GM12864 (cell line): ENCODE measurements at regions not wholly inside any gene's neighbourhood (a gene's known extent, or its start where the extent isn't known, plus 50 kb on each side); places are given as distances from the start of the nearest gene placed in this dataset.
"Not testable (repeated sequence)": the region's sequence is repeated elsewhere in the genome, so short reads cannot be mapped to it uniquely, and the experiment has no call there.

Source experiments
- DNase-seq: peaks from one replicate; pipeline ENCODE4 v3.0.0-alpha.2; 2011; ENCODE audit warnings: low read depth
- H3K4me3 ChIP-seq: 2 replicates; pipeline ENCODE4 v1.5.1; 2011; ENCODE audit warnings: mild to moderate bottlenecking, low read depth, low read length, control low read depth
- TF ChIP-seq, protein P1 (sequence below): IDR thresholded peaks from 2 replicates; pipeline ENCODE4 v1.5.1; 2011; ENCODE audit warnings: low read depth, mild to moderate bottlenecking, moderate library complexity, low read length, control low read depth, inconsistent platforms; ENCODE audit errors: missing control alignments

DNA sequence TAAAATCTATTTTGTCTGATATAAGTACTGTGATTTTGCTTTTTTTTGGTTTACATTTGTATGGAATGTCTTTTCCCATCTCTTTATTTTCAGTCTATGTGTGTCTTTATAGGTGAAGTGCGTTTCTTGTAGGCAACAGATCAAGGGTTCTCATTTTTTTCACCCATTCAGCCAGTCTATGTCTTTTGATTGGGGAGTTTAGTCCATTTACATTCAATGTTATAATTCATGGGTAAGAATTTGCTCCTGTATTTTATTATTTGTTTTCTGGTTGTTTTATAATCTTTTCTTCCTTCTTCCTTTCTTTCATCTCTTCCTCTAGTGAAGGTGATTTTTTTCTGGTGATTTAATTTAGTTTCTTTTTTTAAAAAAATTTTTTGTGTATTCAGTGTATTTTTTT, 104.8 kb upstream of the TMEM229A start:
- no peak overlapping the region for H3K4me3 ChIP-seq
- no peak for DNase-seq
- TF ChIP-seq, protein P1, sequence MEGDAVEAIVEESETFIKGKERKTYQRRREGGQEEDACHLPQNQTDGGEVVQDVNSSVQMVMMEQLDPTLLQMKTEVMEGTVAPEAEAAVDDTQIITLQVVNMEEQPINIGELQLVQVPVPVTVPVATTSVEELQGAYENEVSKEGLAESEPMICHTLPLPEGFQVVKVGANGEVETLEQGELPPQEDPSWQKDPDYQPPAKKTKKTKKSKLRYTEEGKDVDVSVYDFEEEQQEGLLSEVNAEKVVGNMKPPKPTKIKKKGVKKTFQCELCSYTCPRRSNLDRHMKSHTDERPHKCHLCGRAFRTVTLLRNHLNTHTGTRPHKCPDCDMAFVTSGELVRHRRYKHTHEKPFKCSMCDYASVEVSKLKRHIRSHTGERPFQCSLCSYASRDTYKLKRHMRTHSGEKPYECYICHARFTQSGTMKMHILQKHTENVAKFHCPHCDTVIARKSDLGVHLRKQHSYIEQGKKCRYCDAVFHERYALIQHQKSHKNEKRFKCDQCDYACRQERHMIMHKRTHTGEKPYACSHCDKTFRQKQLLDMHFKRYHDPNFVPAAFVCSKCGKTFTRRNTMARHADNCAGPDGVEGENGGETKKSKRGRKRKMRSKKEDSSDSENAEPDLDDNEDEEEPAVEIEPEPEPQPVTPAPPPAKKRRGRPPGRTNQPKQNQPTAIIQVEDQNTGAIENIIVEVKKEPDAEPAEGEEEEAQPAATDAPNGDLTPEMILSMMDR = no peak

DNA sequence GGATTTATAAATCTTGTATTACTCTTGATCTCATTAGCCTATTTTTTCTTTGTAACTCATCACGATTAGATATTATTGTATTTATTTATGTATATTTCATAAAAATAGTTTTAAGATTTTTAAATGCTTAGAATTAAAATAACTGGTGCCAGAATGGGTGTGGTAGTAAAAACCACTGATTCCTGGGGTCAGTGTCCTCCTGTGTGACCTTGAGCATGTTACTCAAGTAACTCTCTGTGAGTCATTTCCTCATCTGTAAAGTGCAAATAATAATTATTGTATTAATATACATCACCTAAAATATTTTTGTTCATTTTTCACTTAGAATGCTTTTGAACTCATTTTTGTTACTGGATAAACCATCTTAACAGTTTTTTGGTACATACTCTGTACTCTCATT, 91.3 kb upstream of the TMEM229A start:
- TF ChIP-seq, protein P1 = no peak
- no peak for DNase-seq
- no peak overlapping the region for H3K4me3 ChIP-seq

DNA sequence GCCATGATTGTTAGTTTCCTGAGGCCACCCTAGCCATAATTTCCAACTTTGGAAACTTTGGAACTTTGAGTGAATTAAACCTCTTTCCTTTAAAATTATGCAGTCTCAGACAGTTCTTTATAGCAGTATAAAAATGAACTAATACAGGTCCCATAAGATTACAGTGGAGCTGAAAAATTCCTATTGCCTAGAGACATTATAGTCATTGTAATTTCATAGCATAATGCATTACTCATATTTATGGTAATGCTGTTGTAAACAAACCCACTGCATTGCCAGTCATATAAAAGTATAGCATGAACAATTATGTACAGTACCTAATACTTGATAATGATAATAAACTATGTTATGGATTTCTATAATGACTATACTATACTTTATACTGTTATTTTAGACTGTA, 88.0 kb upstream of the TMEM229A start:
- no peak for DNase-seq
- TF ChIP-seq, protein P1 = no peak
- no peak overlapping the region for H3K4me3 ChIP-seq

DNA sequence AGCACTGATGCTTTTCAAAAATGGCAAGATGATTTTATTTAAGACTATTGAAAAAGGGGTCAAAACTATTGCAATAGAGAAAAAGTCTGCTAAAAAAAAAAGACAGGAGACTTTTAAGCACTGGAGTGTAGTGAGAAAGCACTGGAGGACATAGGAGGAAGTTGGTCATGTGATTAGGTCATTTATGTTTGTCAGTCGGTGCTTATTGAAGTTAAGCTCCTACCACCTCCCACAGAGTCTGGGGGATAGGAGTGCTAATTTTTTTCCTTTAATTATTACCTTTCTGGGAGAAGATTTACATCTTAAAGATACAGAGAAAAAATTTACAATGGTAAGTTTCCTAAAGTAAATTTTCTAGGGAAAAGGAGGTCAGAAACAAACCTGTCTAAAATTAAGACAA, 80.2 kb upstream of the TMEM229A start:
- no peak overlapping the region for H3K4me3 ChIP-seq
- TF ChIP-seq, protein P1 = no peak
- DNase-seq = no peak

DNA sequence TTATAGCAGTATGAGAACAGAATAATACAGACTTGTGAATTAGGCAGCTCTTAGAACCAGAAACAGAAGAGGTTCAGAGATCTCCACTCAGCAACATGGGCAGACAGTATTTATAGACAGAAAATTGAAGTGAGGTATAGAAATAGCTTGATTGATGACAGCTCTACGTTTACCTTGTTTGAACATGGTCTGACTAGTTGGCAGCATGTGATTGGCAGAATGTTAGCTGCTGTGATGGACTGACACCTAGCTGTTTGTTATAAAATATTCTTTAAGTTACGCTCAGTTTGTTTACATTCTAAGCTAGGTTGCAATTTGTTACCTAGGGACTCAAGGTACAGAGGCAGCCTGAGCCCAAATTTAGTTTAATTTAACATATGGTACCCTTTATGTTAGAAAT, 73.7 kb upstream of the TMEM229A start:
- TF ChIP-seq, protein P1 = no peak
- H3K4me3 ChIP-seq = no peak overlapping the region
- no peak for DNase-seq

DNA sequence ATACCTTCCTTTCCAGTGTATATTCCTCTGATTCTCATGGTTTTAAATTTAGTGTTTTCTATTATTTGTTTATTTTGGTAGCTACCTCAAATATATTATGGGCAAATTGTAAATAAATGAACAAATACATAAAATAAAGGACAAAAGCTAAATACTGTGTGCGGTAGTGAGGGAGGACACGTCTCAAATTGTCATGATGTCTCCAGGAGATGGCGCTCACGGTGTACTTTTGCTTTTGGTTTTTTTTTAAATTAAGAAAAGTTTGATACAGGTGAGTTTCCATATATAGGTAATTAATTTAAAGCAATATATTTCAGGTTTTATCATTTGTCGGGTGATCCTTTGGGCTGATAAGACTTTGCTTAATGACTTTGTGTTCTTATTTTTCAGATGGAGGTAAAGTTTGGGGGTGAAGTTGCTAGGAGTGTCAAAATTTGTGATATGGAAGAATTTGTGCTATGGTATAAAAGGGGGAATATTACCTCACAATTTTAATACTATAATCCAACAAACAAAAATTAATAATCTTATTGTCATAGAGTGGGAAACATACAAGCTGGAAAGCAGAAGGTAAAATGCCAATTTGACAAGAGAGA, 68.4 kb upstream of the TMEM229A start:
- H3K4me3 ChIP-seq = no peak overlapping the region
- TF ChIP-seq, protein P1 = peak; percentile 44
- no peak for DNase-seq

DNA sequence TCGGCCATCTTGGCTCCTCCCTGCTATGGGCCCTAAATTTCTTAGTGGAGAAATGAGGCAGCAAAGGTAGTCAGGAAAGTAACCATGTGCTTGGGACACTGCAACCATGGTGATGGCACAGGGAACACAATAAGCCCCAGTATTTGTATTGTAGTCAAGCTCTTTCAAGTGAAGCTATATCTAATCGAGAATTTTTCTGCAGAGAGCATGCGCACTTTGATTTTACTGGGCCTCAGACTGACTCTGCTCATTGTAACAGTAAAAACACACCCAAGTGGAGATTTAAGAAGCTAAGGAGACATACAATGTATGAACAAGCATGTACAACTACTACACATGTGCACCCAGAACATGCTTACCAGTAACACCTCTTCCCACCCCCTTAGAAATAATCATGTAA, 67.3 kb upstream of the TMEM229A start:
- no peak overlapping the region for H3K4me3 ChIP-seq
- TF ChIP-seq, protein P1 = no peak
- DNase-seq = no peak

DNA sequence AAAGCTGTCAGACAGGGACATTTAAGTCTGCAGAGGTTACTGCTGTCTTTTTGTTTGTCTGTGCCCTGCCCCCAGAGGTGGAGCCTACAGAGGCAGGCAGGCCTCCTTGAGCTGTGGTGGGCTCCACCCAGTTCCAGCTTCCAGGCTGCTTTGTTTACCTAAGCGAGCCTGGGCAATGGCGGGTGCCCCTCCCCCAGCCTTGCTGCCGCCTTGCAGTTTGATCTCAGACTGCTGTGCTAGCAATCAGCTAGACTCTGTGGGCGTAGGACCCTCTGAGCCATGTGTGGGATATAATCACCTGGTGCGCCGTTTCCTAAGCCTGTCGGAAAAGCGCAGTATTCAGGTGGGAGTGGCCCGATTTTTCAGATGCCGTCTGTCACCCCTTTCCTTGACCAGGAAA, 66.7 kb upstream of the TMEM229A start:
- not testable (repeated sequence) for DNase-seq, H3K4me3 ChIP-seq
